SU-DHL-6 (cell line): ENCODE measurements at regions not wholly inside any gene's neighbourhood (a gene's known extent, or its start where the extent isn't known, plus 50 kb on each side); places are given as distances from the start of the nearest gene placed in this dataset.

ENCODE experiments used
- EZH2phosphoT487 ChIP-seq: fragments of 200-600 bp; sonication (generic), shearing (Covaris generic); conservative IDR thresholded peaks from 2 replicates; pipeline ENCODE4 v1.6.1; 2018; ENCODE audit warnings: mild to moderate bottlenecking, antibody characterized with exemption, low read length, moderate library complexity, mixed read lengths
- TF ChIP-seq, protein P1 (sequence below): fragments of 200-600 bp; sonication (generic); IDR thresholded peaks from one replicate; pipeline ENCODE4 v1.5.1; 2017; ENCODE audit warnings: antibody characterized with exemption, mild to moderate bottlenecking, low read length, moderate library complexity; ENCODE audit not compliant: insufficient read depth, poor library complexity, severe bottlenecking

- TF ChIP-seq, protein P1, sequence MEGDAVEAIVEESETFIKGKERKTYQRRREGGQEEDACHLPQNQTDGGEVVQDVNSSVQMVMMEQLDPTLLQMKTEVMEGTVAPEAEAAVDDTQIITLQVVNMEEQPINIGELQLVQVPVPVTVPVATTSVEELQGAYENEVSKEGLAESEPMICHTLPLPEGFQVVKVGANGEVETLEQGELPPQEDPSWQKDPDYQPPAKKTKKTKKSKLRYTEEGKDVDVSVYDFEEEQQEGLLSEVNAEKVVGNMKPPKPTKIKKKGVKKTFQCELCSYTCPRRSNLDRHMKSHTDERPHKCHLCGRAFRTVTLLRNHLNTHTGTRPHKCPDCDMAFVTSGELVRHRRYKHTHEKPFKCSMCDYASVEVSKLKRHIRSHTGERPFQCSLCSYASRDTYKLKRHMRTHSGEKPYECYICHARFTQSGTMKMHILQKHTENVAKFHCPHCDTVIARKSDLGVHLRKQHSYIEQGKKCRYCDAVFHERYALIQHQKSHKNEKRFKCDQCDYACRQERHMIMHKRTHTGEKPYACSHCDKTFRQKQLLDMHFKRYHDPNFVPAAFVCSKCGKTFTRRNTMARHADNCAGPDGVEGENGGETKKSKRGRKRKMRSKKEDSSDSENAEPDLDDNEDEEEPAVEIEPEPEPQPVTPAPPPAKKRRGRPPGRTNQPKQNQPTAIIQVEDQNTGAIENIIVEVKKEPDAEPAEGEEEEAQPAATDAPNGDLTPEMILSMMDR, result no peak
- TF ChIP-seq EZH2phosphoT487, result no peak
Observed at GRCh38 chr5:44881266-44881665, 72.5 kb downstream of the MRPS30 start.
